ENCODE measurements at regions not wholly inside any gene's neighbourhood (a gene's known extent, or its start where the extent isn't known, plus 50 kb on each side); places are given as distances from the start of the nearest gene placed in this dataset.

- no peak for DNase-seq (ENCODE audit: low spot score)
These were observed 666.2 kb downstream of the KCTD8 start for GRCh38 chr4:43782391-43782790.

GRCh38 chr4:43816116-43816515, 632.5 kb downstream of the KCTD8 start:
- DNase-seq (ENCODE audit: low spot score): no peak

DNA sequence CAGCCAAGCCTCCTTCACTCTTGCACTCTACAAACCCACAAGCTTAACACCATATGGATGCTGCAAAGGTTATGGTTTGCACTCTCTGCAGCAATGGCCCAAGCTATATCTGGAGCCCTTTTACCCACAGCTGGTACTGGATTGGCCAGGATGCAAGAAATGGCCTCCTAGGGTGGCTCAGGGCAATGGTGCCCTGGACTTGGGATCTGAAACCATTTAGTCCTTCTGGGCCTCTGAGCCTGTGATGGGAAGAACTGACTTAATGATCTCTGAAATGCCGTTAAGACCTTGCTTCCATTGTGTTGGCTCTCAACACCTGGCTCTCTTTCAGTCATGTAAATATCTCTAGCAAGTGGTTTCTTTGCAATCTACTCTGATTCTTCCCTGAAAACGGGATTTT, 626.0 kb downstream of the KCTD8 start:
- DNase-seq (ENCODE audit: low spot score): no peak

DNA sequence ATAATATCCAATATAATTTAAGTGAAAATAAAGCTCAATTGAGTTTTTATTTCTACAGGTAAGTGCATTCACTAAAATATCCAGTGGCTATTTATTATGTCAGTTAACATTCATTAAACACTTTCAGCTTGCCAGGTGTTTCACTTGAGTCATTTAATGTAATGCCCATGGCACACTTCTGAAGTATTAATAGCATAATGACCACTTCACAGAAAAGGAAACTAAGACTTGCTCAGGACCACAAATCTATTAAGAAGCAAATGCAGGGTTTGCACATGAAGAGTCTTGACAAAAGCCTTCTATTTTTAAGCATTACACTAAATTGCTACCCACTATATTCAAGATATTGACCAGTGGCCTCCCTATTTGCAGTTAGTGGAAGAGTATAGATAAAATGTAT, 612.7 kb downstream of the KCTD8 start:
- DNase-seq (ENCODE audit: low spot score): no peak

DNA sequence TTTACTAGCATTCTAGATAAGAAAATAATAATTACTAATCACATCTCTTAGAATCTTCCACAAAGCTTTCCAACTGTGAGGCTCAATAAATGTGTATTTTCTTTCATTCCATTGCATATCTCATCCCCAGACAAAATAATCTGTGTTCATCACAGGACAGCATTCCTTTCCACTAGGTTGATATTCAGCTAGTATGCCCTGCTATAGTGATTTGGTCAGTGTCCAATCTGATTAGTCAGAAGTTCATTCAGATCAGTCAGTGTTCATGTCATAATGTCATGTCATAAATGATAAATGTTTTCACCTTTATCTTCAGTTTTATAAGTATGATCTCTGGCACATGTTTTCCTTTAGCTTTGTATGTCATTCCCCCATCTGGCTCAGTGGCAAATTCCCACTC, 611.4 kb downstream of the KCTD8 start:
- no peak for DNase-seq (ENCODE audit: low spot score)

- no peak for DNase-seq (ENCODE audit: low spot score)
These were observed 611.0 kb downstream of the KCTD8 start for GRCh38 chr4:43837604-43838003.

DNA sequence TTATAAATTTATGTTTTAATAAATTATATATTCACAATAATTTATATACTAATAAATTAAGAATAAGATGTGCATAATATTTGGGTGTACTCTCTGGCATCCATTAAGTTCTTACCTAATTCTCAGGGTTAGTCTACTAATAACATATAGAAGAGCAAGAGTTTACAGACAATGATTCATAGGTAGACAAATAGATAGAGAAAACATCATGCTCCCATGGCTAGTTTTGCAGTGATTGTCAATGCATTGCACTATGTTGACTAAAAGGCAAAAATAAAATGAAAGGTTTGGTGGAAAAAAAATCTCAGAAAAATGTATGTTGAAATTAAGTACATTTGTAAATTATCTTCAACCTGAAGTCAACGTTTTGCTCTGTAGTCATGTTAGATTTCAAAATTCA, 606.0 kb downstream of the KCTD8 start:
- no peak for DNase-seq (ENCODE audit: low spot score)

DNA sequence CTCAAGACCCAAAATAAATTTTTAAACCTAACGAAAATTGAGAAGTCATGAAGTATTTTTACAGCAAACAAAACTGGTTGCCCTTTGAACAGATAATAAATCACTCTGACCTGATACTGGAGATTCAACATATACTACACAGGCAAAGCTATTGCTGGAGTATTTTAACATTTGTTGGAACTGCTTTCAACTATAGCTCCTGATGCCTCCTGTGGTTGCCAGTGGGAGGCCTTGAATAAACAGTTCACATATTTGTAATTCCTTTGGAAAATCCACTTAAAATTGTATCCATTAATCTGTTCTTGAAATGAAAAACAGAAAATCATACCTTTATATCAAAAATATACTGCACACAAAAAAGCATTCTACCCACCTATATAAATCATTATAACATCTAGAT, 605.1 kb downstream of the KCTD8 start:
- no peak for DNase-seq (ENCODE audit: low spot score)

GRCh38 chr4:43846111-43846587, 602.5 kb downstream of the KCTD8 start:
- DNase-seq (ENCODE audit: low spot score): no peak

DNA sequence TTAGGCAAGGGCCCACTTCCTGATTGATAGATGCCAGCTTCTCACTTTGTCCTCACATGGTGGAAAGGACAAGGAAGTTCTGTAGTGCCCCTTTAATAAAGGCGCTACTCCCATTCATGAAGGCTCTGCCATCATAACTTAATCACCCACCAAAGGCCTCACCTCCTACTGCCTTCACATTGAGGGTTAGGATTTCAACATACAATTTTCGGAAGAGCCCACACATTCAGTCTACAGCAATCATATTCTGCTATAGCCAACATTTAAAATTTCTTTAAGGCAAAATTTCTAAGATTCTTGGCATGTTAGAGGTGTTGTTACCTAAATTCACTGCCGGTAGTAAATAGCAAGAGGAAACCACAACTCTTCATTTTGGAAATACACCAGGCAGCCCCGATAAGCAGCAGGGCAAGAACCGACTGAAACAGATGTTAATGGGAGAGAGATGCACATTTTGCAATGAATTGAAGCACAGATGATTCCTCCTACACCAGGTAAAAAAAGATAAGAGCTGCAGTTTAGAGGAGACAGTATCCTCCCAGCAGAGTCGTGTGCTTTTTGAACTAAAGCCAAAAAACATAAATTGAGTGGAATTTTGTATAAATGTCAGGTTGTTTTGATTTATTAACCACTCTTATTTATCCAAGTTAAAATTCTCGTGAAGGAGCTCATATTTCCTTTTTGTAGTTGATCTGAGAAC, 594.9 kb downstream of the KCTD8 start:
- no peak for DNase-seq (ENCODE audit: low spot score)

DNA sequence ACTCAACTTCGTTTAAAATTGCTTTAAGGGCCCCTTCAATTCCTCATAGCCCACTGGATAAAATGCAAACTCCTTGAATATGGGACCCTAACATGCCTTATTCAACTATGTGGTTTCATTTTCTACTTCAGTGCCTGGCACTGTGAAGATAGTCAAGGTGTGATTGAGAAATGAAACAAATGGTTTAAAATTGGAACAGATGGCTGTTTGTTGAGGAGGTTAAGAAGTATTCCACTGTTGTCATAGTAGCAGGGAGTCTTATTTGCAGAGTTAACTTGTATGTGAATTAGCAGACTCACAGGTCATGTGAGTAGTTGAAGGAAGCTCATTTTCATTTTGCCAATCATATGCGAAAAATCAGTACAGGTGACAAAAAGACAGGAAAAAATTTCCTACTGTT, 593.3 kb downstream of the KCTD8 start:
- no peak for DNase-seq (ENCODE audit: low spot score)

- no peak for DNase-seq (ENCODE audit: low spot score)
These were observed 583.9 kb downstream of the KCTD8 start for GRCh38 chr4:43864616-43865146.

- DNase-seq (ENCODE audit: low spot score): no peak
These were observed 580.7 kb downstream of the KCTD8 start for GRCh38 chr4:43867908-43868307.

- no peak for DNase-seq (ENCODE audit: low spot score)
These were observed 573.0 kb downstream of the KCTD8 start for GRCh38 chr4:43875655-43876054.

DNA sequence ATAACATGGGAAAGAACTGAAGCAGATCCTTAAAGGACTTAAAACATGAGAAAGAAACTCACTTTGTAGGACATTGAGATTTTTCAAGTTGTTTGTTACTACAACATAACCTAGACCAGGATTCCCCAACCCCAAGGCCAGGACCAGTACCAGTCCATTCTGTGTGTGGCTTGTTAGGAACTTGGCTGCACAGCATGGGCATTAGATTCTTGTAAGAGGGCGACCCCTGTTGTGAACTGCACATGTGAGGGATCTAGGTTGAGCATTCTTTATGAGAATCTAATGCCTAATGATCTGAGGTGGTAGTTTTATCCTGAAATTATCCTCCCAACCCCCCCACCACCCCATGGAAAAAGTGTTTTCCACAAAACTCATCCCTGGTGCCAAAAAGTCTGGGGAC, 566.1 kb downstream of the KCTD8 start:
- no peak for DNase-seq (ENCODE audit: low spot score)

DNA sequence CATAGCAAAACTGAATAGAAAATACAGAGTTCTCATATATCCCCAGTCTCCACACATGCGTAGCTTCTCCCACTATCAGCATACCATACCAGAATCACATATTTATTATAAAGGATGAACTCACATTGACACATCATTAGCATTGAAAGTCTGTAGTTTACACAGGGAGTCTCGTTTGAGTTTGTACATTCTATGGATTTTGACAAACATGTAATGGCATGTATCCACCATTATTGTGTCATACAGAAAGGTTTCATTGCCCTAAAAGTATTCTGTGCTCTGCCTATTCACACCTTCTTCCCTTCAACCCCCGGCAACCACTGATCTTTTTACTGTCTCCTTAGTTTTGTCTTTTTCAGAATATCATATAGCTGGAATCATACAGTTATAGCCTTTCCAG, 562.4 kb downstream of the KCTD8 start:
- no peak for DNase-seq (ENCODE audit: low spot score)

DNA sequence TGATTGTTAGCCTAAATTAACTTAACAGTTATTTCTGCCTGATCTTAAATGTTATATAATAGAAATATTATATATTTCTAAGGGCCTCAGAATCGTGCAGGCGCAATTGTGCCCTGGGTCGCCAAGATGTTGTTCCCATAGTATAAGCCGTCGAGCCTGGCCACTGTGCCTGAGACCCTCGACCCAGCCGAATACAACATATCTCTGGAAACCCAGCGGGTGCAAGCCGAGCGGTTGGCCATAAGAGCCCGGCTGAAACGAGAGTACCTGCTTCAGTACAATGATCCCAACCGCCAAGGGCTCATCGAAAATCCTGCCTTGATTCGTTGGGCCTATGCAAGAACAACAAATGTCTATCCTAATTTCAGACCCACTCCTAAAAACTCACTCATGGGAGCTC, 549.8 kb downstream of the KCTD8 start:
- DNase-seq (ENCODE audit: low spot score): no peak

- no peak for DNase-seq (ENCODE audit: low spot score)
These were observed 545.2 kb downstream of the KCTD8 start for GRCh38 chr4:43903456-43903855.

GRCh38 chr4:43918377-43918776, 530.2 kb downstream of the KCTD8 start:
- DNase-seq (ENCODE audit: low spot score): no peak

- no peak for DNase-seq (ENCODE audit: low spot score)
These were observed 516.2 kb downstream of the KCTD8 start for GRCh38 chr4:43932448-43932847.

DNA sequence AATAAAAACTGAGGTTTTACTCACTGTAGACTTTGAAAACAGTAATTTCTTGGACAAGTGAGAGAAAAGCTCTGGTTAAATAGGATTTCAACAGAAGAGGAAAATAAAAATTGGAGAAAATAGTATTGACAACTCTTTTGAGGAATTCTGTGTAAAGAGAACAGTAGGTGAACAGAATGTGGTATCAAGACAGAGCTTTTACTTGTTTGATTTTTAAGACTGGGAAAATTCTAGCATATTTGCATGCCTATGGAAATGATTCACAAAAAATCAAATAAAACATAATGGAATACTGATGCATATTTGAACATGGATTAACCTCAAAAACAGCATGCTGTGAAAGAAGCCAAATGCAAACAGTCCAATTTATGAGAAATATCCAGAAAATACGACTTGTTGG, 504.6 kb downstream of the KCTD8 start:
- DNase-seq (ENCODE audit: low spot score): no peak

- DNase-seq (ENCODE audit: low spot score): no peak
These were observed 488.6 kb downstream of the KCTD8 start for GRCh38 chr4:43959976-43960375.

DNA sequence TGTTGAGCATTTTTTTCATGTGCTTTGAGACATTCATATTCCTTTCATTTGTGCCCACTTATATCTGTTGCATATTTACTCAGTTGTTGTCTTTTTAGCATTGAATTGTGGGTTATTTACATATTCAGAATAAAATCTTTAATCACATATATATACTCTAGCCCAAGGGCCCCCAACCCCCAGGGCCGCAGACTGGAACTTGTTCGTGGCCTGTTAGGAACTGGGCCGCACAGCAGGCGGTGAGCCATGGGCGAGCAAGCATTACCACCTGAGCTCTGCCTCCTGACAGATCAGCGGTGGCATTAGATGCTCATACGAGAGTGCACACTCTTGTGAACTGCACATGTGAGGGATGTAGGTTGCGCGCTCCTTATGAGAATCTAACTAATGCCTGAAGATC, 480.6 kb downstream of the KCTD8 start:
- no peak for DNase-seq (ENCODE audit: low spot score)

GRCh38 chr4:43983610-43984009, 465.0 kb downstream of the KCTD8 start:
- DNase-seq (ENCODE audit: low spot score): no peak

Data from SW480 (cell line).